GM18498 (cell line): ENCODE measurements at regions not wholly inside any gene's neighbourhood (a gene's known extent, or its start where the extent isn't known, plus 50 kb on each side); places are given as distances from the start of the nearest gene placed in this dataset.
"Not testable (repeated sequence)": the region's sequence is repeated elsewhere in the genome, so short reads cannot be mapped to it uniquely, and the experiment has no call there.

Experiments
- ATAC-seq: cut with Tn5 transposase; IDR thresholded peaks from one replicate; pipeline ENCODE4 v1.9.1; 2021; ENCODE audit warnings: mild to moderate bottlenecking, moderate library complexity; ENCODE audit not compliant: unreplicated experiment

GRCh38 chr3:80014576-80014975 is 246.8 kb upstream of the ROBO1 start:
- no peak for ATAC-seq

DNA sequence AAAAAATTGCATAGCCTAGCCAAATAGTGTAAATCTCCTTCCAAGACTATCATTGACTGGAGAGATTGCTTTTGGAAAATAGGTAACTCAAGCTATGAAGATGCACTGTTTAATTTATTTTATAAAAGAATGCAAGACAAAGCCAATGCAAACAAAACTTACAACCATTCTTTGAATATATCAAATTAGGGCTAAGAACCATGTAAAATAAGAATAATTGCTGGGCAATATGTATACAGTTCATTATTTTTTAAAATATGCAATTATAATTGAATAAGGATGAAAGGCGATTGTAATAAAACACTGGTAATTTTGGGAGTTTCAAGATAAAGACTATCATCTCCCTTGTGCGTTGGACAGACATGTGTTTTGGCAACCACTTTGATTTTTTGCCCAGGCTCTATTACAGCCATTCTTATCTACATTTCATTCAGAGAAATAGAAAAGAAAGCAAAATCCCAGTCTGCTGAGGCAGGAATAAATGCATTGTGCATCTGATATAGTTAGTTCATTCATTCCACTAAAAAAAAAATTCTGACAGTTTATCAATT is 242.3 kb upstream of the ROBO1 start:
- no peak for ATAC-seq

- ATAC-seq, result no peak
Measured at GRCh38 chr3:80007522-80007921, 239.7 kb upstream of the ROBO1 start.

DNA sequence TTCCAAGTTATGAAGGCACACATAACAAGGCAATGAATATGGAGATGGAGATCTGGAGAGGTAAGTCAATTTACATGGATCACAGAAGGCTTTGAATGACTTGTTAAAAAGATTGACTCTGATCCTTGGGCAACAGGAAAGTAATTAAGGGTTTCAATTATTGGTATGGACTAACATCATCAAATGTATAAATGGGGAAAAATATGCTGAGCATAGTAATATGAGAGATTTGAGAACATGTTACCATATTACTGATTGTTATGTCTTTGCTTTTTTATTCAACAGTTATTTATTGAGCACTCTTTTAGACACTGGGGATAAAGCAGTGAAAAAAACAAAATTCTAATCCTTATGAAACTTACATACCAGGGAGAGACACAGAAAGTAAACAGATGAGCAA is 238.5 kb upstream of the ROBO1 start:
- no peak for ATAC-seq

DNA sequence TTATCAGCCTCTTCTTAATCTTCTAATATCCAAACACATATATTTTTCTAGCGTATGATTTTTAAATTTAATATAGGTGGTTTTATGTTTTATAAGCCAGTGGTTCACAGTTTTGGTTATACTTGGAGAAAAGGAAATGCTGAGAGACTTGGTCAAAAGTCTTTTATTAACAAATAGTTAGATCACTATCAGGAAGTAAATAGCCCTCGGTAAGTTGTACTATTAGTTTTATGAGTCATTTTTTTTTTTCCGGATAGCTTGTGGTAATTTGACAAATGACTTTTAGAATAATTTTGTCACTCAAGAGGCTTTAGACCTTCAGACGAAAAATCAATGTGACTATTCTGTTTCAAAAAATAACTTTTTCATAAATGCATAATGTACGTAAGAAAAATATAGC is 232.2 kb upstream of the ROBO1 start:
- no peak for ATAC-seq

GRCh38 chr3:79994397-79994796 is 226.6 kb upstream of the ROBO1 start:
- no peak for ATAC-seq

GRCh38 chr3:79986338-79986737 is 218.5 kb upstream of the ROBO1 start:
- no peak for ATAC-seq

DNA sequence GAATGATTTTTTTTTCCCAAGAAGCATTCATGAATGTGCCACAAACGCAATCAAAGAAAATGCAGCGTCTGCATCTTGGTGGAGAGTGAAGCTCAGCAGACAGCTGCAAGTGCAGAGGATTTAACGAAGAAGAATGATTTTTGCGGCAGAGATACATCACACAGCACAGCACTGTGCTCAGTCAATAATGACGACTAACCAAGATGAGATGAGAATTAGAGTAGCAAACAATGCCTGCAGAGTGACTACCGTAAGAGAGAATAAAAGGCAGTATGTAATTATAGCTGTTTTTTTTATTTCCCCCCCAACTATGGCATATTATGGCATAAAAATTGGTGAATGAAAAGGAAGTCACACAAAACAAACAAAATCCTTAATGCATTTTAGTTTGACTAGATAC is 218.0 kb upstream of the ROBO1 start:
- no peak for ATAC-seq

DNA sequence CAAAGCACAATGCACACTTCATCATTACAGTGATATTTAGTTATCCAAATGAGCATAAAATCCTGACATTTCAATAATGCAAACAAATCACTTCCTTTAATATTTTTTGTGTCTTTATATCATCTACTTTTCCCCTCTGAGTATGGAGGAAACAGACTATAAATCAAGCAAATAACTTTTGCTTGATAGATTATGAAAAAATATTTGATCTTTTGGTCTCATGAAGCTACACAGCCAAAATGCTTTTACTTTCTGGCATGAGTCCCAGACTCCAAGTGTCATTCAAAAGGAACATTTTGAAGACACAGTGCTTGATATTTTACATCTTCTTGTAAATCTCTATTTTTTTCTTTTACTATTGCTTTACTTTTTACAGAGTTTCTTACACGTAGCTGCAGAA is 215.3 kb upstream of the ROBO1 start:
- ATAC-seq, result no peak

- ATAC-seq, result no peak
Measured at GRCh38 chr3:79979990-79980389, 212.2 kb upstream of the ROBO1 start.

- no peak for ATAC-seq
Measured at GRCh38 chr3:79976466-79976865, 208.7 kb upstream of the ROBO1 start.

DNA sequence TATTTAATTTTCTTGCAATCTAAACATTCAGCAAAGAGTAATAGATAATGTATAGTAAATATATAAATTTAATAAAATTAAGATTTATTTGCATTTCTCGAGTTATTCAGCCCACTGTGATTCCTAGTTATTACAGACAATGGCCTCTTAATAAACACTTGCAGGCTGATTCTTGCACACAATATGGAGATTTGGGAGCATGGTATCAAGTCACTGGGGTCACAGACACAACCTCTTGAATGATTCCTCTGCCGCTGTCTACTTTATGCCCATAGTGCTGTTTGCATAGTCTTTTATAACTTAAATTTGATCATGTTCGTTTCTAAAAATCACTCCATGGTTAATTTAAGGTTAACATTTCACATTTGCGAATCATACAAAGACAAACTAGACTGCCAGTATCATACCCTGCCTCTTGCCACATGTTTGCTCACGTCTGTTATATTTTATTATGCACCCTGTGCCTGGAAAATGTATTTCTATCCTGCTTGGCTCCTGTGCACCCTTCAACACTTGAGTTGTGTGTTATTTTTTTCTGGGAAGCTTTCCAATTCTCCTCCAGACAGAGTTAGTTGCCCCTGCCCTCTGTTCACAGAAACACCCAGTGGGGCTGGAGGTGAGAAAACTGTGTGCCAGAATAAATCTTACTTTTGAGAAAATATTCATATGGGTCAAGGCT is 206.3 kb upstream of the ROBO1 start:
- no peak for ATAC-seq

- ATAC-seq, result no peak
Measured at GRCh38 chr3:79973482-79973881, 205.7 kb upstream of the ROBO1 start.

DNA sequence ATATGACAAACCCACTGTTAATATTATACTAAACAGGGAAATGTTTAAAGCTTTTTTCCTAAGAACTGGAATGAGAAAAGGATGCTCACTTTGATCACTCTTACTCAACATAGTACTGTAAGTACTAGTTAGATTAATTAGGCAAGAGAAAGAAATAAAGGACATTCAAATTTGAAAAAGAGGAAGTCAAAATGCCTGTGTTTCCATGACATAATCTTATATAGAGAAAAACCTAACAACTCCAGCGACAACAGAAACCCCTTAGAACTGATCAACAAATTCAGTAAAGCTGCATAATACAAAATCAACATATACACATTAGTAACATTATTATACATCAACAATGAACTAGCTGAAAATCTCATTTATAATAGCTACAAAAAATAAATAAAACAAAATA is 200.6 kb upstream of the ROBO1 start:
- no peak for ATAC-seq

GRCh38 chr3:79960594-79960993 is 192.8 kb upstream of the ROBO1 start:
- ATAC-seq, result no peak

- no peak for ATAC-seq
Measured at GRCh38 chr3:79957066-79957465, 189.3 kb upstream of the ROBO1 start.

DNA sequence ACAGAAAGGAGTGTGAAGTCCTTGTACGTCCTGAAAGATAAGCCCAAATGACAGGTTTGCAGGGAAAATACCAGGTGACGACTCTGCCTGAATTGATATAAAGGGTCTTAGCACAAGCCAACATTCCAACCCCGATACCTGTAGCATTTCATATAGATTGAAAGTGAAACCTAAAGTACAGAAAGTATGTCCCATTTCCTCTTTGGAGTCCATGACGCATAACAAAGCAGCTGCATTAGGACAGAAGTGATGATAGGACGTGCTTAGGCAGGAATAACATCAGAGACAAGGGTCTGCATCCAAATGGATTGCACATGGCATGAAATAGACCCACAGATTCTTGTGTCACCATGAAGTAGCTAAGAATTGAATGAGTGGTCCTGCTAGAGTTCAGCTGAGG is 187.0 kb upstream of the ROBO1 start:
- ATAC-seq, result no peak

GRCh38 chr3:79953591-79954101 is 185.8 kb upstream of the ROBO1 start:
- no peak for ATAC-seq

- not testable (repeated sequence) for ATAC-seq
Measured at GRCh38 chr3:79951426-79951825, 183.6 kb upstream of the ROBO1 start.

DNA sequence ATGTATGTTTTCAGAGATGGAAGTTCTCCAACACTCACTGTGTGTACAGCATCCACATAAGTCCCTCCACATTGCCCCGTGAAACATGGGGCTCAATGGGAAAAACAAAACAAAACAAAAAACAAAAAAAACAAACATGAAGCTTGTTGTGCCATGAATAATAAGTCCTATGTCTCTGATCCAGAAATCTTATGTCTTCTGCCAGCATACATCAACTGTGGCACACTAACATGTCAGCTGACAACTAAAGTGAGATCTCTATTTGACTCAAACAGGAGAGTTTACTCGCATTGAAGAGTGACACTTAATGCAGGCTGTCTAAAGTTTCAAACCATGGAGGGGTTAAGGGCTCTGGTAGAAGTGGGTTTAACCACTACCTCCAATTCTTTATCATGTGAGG is 180.2 kb upstream of the ROBO1 start:
- ATAC-seq, result no peak

DNA sequence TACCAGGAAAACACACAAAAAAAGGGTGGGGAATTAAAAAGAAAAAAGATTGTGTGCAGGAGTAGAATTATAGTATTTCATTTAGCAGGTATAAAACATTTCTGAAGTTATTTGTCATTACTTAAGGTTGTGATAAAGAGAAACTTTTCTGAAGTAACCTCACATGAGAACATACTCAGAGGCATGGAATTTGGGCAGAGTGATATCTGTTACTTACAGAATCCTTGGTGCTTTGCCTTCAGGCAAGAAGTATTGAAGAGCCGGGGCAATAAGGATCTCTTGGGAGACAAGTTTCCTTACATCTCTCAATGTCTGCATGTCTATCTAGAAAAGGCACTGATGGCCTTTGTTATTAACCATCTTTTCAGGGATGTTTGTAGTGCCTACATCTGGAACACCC is 179.7 kb upstream of the ROBO1 start:
- ATAC-seq, result no peak

- no peak for ATAC-seq
Measured at GRCh38 chr3:79937567-79937966, 169.8 kb upstream of the ROBO1 start.

DNA sequence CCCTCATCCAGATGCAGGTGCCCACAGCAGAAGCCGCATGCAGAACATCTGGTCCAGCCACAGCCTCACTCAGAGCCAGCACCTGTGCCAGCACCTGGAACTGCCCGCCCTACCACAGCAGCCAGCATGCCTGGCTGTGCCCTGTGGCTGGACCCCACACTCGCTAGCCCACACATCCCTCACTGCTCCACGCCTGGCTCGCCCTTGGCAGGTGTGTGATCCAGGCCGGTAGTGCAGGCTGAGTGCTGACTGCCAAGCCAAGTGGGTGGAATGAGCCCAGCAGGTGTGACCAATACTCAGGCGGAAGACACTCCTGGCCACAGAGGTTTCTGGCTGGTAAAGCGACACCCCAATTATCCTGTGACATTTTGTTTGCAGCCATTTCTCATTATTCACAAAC is 162.4 kb upstream of the ROBO1 start:
- no peak for ATAC-seq
